Heart left ventricle (tissue), 13 donors: ENCODE measurements at regions not wholly inside any gene's neighbourhood (a gene's known extent, or its start where the extent isn't known, plus 50 kb on each side); places are given as distances from the start of the nearest gene placed in this dataset.

Experiments used
- CTCF ChIP-seq, 12 donors: fragments of 200-600 bp; sonication (generic) in 4 of 12; IDR thresholded peaks; one replicate each; pipeline versions ENCODE4 v1.5.0 to v1.8.0; 2018 to 2022; ENCODE audit warnings: antibody characterized with exemption in 12 of 12, mild to moderate bottlenecking in 5 of 12
- POLR2A ChIP-seq, 2 donors: fragments of 450-650 bp; IDR thresholded peaks; one replicate each; pipeline ENCODE4 v1.6.1; 2017; ENCODE audit warnings: antibody characterized with exemption in 2 of 2, mild to moderate bottlenecking in 2 of 2, moderate library complexity in 2 of 2
- donor health status: ischemic (EF 13 %, LVEDD 7.1; RV severe dilation, severe dysfunction).
- donor health status: DM: no; HTN: yes; CAD: no.
- donor health status: DM: no; HTN: no; CAD: no.
- donor health status: ischemic (EF 25% LVEDD 6.9; RV normal size, moderate dysfunction).
- donor health status: ischemic (EF 25% LVEDD 5.7; RV mildly dilated, moderate dysfunction).
- donor health status: ischemic (EF 35%, LVEDD 5.7; RV mildly dilated, moderate dysfunction).
- donor health status: nonischemic (EF 11% LVEDD 7.7; RV severe dilation, severe dysfunction).
- donor health status: DM: yes; HTN: yes; CAD: no.
- donor health status: PGD.
- donor health status: ischemic (EF 29% LVEDD 5.4; RV normal size, mild dysfunction).
- donor health status: nonischemic (EF 23%, LVEDD 6.1; RV moderate dilation, normal function).

- no peak for TF ChIP-seq CTCF (IDR thresholded peaks at IDR 0.05)
- TF ChIP-seq POLR2A (IDR thresholded peaks at IDR 0.05) = no peak
Measured at GRCh38 chr5:18216729-18217128, 582.5 kb downstream of the TAF11L14 start.
